NCI-H748 treated with DMSO at 0.1 percent for 48 hours (cell line): ENCODE measurements at regions not wholly inside any gene's neighbourhood (a gene's known extent, or its start where the extent isn't known, plus 50 kb on each side); places are given as distances from the start of the nearest gene placed in this dataset.

ENCODE experiments used
- DNase-seq: peaks from one replicate; lab custom pipeline; 2025; lab: John Stamatoyannopoulos, UW

DNA sequence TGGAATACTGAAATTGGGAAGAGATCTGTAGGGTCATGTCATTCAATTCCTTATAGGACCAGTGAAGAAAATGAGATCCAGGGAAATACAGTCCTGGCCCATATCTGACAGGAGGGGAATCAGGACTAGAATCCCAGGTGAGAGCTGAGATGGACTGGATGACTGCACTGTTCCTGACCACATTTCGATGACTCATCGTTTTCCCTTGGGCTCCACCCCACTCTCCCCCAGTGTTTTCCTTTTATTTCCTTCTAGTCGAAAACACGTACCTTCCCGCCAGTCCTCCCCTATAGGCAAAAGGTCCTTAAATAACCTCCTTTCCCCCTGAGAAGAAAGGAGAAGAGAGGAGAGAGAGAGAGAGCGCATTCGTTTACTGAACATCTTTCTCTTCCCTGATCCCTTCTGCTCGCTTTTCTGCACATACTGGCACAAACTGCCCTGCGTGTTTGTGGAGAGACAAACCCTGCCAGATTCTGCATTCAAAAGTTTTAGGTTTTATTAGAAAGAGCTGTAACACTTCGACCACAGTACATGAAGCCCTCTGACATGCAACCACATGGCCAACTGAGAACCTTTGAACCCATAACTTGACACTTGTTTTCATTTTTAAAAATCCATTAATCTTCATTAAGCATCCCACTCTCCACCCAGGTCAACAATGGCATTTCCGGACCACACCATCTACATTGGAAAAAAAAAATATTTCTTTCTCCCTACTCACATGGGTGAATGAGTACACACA lies 565.7 kb downstream of the METTL15 start:
- DNase-seq, result no peak

DNA sequence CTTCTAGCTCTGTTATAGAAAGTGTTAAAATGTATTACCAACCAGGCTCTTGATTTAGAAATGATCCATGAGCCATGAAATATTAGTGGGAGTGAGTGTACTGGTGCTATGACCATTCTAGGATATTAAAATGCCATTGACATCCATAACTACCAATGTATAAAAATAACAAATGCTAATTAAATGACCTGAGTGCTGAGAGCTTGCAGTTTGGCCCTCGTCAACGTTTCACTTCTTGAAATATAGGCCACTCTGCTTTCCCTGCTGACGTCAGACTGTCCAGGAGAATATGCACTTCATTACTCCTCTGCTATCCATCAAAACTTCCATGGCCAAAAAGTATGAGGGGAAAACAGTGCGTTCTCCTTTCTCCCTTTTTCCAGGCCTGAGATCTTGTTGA lies 563.1 kb downstream of the METTL15 start:
- no peak for DNase-seq

DNA sequence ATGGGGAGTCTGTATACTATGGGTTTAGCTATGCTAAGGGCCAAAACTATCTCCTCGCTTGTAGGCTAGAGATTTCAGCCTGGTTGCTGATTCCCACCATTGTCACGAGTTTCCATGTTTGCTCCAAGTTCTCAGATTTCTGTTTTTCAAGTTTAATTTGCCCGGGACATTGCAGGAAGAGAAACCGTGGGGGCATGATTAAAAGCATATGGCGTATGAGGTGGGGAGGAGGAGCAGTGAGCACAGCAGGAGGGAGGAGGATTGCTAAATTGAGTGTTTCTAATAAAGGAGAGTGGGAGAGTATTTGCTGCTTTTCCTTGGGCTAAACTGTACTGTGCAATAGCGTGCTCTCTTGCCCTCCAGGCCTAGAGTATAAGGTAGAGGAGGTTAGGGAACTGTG lies 558.4 kb downstream of the METTL15 start:
- no peak for DNase-seq

DNA sequence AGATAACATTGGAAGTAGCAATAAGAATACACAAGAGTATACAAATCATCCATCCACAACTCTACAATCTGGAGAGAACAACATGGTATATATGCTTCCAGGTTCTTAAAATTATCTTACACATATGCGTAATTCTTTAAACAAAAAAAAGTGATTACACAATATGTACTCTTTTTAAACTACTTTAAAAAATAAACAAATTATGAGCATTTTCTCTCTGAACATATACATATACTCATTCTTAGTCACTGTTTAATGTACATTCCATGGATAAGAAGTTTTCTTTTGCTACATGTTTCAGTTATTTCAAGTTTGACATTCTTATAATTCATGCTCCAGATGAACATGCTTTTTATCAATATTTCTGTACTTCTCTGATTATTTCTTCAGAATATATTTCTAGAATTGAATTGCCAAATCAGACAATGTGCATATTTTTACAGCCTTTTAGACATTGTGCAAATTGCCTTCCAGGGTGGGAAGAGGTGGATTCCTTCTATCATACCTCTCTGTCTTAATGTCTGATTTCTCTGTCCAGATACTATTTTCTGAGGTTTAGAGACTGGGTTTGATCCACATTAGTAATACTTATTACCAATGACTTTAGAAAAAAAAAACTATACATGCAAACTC lies 551.6 kb downstream of the METTL15 start:
- DNase-seq, result no peak

DNA sequence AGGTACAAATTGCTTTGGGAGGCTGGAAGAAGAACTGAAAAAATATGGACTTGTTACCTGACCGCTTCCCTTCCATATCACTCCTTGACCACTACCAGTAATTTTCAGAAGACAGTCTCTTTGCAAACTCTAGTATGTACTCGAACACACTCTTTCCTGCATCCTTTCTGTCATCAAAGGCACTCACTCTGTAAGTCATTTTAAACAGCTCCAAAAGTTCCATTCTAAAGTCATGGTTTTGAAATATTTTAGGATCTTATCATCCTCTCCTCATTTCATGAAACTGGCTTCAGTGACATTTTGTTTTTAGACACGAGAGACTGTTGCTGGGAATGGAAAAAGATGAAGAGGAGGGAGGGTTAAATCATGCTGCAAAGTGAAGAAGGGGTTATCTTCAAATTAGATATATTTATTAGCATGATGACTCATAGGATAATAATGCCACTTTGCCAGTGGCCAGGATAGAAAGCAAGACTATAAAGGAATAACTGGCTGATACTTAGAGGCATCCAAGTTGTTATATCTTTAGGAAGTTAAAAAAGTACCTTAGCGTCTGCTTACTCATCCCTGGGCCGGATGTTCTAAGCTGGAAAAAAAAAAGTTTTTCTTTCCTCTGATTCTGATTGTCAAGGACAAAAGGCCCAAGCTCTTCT lies 549.3 kb downstream of the METTL15 start:
- no peak for DNase-seq

DNA sequence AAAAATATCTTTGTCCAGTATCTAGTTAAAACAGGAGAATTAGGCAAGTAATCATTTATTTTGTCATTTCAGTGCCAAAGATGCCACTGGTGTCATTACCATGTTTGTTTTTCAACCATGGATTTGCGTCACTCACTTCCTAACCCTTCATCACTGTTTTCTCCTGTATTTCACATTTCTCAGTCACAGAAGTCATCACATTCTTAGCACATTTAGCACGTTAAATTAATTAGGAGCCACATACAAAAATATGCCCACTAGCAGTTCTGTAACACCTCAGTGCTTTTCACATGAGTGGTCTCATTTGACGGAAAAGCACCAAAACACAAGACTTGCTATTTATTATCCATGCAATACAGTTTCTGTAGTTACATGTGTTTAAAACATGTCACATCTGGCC lies 546.0 kb downstream of the METTL15 start:
- DNase-seq, result no peak

DNA sequence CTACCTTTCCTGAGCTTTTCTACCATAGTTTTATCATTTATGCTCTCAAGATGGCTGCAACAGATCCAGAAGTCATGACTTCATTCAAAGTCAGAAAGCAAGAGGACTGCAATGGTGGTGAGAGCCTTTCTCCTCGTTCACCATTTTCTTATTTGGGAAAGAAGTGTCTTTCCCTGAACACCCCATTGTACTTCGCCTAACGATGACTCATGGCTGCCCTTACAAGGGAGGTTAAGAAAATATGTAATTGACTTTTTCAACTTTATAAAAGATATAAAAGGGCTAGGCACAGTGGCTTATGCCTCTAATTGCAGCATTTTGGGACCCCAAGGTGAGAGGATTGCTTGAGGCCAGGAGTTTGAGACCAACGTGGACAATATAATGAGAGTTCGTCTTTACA lies 541.7 kb downstream of the METTL15 start:
- no peak for DNase-seq

DNA sequence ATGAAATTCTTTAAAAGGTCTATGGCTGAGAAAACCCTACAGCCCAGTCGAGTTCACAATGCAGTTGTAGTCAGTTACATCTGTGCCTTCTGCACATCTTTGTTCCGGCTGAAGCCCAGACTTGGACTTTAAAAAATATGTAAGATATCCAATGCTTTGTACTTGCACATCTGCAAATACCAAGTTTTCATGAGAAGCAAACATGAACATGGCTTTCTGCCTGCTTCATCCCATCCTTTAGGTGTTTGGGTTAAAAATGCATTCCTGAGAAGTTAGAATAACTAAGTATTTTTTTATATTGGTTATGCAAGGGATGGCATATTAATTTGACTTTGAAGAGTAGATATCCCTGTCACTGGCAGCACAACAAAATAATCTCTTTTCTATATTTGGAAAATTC lies 528.4 kb downstream of the METTL15 start:
- DNase-seq, result no peak

DNA sequence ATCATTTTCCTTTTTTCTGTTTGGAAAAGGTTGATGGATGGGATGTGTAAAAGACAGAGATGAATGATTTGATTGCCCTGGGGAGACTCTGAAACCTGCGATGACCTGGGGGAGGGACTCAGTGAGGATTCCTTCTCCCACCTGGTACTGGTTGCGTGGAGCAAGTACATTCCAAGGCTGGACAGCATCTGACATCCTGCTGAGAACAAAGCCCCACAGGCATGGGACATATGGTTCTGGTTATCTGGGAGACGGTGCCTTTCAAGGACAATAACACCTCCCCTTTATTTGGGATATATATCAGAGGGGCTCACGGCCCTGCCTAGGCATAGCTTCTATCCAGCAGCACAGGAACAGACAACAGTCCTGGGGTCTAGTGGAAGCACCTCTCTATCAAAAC lies 527.8 kb downstream of the METTL15 start:
- no peak for DNase-seq

DNA sequence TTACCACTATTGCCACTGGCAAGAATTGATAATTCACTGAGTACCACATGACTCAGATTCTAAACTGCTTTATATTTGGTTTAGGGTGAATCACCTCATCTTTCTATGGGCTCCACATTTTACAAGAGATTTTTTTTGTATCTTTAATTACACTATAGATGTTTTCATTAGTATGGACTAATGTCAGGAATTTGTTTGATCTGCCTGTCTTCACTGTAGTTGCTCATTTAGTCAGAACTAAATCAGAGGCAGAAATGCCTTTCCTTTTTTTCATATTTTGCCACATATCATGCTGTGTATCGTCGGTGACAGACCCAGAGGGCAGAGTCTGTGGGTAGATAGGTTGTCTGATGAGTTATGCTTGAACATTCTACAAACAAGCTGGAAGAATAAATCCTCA lies 524.1 kb downstream of the METTL15 start:
- DNase-seq, result no peak

DNA sequence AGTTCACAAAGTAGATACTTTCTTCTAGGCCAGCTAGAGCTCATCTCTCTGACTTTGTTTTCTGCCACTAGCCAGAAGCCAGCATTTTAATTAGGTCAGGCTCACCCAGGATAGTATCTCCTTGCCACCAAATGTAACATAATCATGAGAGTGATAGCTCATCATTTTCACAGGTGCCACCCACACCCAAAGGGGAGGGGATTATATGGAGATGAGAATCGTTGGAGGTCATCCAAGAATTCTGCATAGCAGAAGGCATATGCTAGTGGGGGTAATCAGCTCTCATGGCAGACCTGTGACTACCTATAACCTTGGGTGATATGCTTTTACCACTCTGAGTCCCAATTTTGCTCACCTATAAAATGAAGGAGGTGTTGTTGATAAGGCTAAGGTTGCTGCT lies 523.0 kb downstream of the METTL15 start:
- no peak for DNase-seq

DNA sequence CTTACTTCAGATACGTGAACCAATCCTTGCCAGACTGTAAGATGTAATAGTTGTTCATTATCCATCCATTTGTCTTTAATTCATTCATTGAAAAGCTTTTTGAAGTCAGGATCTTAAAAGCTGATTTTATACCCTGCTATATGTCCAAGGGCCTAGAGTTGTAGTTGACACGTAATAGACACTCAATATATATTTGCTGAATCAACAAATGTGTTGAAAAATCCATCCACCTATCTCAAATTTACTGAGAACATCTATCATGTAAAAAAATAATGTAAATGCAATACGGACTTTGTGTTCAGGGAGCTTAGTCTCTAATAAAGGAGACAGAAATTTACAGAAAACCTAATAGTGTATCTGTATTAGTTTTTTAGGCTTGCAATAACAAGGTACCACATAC lies 521.0 kb downstream of the METTL15 start:
- DNase-seq, result no peak

DNA sequence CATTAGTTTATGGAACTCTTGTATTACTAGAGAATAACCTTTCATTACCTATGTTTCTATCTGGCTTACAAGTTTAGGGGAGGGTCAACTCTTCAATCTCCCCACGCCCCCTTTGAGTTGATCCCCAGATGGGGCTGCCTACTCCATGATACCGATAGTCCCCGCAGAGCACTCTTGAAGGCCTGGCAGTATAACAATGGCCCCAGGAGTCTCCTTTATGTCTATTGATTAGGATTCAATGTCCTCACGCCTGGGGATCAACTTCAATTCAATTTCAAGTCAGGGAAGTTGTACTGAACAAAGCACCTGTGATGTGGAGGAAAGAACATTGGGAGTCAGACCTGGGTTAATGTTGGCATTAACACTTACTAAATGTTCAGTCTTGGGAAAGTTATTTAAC lies 520.2 kb downstream of the METTL15 start:
- no peak for DNase-seq

DNA sequence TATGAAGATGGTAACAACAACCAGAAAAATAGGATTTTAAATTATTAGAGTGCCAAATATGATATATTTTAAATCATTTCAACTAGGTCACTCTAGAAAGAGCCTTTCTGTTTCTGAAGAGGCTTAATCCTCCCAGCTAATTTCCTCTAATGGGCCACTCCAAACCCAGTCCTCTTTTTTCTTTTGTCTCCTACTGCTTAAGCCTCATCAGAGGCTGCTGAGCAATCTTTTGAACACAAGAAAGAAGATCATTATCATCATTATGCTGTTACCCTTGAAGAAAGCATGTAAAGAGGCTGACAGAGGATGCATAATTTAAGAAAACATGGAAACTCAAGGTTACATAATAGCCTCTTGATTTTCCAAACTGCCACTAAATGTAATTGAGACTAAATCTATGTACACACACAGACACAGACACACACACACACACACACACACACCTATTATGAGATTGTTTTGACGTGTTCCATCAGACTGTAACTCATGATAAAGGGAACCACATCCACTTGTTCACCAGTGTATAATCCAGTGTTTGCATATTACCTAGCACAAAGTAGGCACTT lies 519.6 kb downstream of the METTL15 start:
- peak; percentile 84 for DNase-seq

DNA sequence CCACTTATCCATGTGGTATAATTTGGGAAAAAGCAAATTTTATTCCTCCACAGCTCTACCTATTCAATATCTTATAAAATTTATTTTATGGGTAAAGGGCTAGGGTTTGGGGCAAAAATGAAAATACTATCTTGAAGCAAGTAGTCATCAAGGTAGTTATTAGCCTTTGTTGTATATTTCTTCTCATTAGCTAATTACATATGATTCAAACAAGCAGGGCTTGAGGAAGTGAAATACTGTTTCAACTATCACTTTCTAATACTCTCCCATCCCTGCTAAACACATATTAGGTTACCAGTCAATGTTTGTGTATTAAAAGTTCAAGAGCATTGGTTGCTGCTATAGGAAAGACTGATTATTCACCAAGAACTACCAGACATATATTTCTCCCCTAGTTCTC lies 517.3 kb downstream of the METTL15 start:
- no peak for DNase-seq

DNA sequence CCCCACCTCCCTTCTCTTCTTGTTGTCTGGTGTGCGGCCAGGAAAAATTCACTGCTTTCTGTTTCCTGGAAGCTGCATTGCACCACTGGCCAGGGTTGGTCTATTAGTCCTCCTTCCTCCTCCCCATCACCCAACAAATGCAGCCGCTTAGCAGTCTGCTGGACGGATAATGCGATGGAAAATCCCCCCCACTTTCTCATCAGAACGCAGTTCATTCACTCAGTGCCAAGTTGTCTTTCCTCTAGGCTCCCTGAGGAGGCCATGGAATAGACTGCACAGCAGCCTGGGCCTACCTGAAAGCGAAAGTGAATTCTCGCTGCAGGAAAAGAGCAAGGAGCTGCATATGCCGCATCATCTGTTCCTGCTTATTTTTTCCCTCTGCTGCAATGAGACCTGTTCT lies 513.6 kb downstream of the METTL15 start:
- DNase-seq, result no peak

DNA sequence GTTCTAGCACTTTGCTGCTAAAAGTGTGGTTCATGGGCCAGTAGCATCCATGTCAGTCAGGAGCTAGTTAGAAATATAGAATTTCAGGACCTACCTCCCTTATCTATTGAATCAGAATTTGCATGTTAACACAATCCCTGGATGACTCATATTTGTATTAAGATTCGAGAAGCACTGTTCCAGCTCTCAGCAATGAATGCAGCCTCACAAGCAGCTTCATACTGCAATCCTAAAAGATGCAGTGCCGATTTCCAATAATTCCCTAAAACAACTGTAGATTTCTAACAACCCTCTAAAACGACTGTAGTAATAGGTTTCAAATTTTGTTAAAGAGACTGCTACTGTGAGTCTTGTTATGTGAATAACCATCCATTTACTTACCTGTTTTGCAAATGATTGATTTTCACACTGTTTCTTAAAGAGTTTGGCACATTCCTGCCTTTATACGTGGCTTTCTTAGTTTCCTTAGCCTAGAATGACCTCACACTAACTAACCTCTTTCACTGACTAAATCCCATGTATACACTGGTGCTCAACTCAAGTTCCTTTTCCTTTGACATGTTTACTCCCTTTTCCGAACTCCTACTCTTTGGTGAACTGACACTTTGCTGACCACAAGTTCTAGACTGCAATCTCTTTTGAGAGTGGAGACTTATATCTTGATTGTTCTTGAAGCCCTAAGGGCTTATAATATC lies 511.8 kb downstream of the METTL15 start:
- no peak for DNase-seq

DNA sequence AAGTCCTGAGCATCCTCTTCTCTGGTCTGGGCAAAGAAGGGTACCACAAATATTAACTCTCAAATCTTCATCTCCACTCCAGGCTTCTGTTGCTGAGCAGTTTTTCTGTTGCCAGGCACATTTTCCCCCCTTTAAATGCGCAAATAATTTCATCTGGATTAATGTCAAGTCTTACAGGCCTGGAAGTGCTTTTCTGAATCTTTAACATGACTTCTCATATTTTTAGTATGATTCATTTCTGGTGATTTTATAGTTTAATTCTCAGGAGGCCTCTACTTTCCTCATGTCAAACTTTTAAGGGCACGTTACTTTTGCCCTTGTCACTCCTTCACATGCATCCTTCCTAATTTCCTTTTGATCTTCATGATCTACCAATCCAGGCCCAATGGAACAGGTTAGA lies 510.2 kb downstream of the METTL15 start:
- DNase-seq, result no peak

DNA sequence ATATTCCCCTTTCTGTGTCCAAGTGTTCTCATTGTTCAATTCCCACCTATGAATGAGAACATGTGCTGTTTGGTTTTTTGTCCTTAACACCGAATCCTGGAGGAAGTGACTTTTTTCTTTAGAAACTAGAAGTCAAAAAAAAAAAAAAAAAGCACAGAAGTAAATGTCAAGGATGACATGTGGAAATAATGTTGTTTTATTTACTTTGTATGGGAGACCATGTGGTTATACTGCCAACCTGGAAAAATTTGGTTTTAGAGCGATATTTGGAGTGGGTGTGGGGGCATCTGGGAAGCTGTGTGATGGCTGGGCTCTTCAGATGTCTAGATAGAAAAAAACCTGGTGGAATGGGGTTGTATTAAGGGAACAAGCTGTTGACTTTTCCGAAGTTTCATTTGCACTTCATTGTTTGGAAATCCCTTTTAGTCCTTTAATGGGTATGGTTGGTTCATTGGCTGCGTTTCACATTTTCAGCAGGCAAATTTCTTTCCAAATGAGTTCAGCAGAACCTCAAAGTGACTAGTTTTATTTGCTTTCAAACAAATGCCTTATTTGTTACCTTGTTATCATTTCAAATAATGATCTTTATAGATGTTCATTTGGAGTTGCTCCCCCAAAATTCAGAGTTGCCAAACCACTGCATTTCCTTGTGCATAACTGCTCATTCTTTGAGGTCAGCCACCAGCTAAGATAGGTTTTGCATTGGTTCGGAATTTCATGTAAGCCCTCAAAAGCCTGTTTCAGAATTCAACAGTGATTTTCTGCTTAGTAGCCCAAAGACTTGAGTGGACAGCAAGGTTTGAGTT lies 508.2 kb downstream of the METTL15 start:
- no peak for DNase-seq

DNA sequence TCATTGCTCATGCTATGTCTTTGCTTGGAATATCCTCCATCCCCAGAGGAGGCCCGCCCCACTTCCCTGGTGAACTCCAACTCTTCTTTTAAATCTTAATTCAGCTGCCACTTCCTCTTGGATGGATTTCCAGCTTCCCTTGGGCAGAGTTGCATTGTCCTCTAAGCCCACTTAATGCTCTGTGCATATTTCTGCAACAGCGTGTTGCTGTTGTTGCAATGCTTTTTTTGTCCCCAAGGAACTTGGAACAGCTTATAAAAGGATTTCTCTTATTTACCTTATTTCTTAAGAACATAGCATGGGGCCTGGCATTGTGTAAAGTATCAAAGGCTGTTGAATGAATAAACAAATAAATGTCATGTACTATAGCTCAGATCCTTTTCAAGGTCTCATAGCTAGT lies 507.4 kb downstream of the METTL15 start:
- no peak for DNase-seq

DNA sequence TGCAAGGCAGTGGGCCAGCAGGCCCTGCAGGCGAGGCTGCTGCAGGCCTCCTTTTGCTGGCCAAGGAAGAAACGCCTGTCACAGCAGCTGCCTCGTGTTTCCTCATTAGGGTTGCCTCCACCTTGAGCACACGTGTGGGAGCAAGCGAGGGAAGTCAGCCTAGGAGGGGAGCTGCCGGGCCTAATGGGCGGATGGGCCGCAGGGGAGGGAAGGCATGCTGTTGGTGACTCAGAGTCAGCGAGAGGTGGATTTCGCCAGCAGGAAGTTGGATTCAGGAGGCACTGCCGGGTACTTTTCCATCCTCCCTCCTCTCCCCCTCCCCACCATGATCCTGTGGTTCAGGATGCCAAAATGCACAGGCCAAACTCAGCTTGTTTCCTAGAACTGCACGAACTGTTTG lies 498.7 kb downstream of the METTL15 start:
- no peak for DNase-seq

DNA sequence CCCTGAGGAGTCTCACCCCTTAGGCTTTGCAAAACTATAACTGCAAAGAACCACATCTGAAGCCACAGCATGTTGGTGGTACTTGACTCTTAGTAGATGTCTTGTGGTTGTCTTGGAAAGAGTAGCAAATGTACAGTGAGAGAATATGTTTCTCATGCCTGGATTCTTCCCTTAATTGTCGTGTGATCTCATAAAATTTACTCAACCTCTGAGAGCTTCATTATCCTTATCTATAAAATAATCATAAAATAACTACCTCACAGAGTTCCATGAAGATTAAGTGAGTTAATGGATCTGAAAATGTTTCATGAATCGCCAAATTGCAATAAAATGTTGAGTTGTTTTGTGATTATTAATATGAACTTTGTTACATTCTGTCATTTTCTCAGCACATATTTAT lies 491.5 kb downstream of the METTL15 start:
- DNase-seq, result no peak
